Kidney capillary endothelial cell (primary cell): ENCODE measurements at regions not wholly inside any gene's neighbourhood (a gene's known extent, or its start where the extent isn't known, plus 50 kb on each side); places are given as distances from the start of the nearest gene placed in this dataset.
"Not testable (repeated sequence)": the region's sequence is repeated elsewhere in the genome, so short reads cannot be mapped to it uniquely, and the experiment has no call there.

ENCODE experiments used
- DNase-seq: peaks from one replicate; pipeline ENCODE4 v3.0.0-alpha.2; 2018; ENCODE audit warnings: low spot score

DNA sequence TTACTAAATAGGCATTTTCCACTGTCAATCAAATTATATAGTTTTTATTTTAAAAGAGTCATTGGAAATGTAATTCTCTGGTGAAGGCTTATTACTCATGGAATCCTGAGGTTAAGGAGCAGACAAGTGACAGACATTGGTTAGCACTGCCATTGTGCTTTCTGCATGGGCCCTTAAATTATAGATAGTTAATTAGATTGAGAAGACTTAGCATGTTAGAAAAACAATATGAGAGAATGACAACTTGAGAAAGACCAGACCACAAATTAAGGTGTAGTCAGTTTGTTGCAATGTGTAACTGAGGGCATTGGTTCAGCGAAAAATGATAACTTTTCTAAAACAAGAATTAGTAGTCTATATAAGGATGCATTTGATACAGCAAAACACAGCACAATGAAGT lies 195.5 kb downstream of the SLITRK6 start:
- DNase-seq: no peak

DNA sequence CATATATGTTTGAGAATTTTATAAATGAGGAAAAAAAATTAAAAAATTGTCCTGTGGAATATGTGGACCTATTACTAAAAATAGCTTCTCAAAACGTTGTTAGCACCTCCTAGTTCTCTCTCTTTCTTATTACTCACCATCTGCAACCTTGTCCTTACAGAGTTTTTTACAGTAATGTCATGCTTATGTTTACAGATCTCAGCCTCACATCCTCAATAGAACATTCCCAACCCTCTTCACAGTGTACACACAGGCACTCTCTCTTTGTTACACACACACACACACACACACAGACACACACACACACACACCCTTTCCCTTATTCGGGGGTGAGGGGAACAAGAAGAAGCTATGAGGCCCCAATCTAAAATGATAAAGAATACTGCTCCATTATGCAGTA lies 197.7 kb downstream of the SLITRK6 start:
- DNase-seq: no peak

DNA sequence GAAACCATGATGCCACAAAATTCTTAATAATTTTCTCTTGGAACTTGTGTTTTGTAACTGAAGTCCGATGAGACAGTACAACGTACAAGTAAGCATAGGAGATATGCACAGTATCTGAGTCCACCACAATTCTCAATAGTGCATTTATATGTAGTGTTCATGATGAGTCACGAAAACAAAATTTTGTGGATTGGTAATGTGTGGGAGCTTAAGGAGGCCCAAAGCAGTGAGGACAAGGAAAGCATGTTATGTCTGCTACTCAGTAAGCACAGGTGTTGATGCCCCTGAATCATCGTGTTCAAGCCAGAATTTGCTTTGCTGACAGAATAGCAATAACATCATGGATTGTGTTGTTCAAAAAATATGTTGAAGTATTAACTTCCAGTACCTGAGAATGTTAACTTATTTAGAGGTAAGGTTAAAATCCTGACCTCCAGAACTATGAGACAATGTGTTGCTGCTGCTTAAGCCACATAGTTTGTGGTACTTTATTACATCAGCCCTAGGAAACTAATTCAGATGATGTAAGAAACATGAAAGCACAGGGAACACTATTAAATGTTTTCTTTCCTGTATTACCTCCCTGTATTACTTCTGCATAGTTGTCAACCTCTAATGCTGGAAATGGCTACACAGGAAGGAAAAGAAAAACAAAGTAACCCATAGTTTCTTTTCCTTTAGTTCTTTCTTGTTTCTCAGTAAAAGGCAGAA lies 201.3 kb downstream of the SLITRK6 start:
- no peak for DNase-seq

DNA sequence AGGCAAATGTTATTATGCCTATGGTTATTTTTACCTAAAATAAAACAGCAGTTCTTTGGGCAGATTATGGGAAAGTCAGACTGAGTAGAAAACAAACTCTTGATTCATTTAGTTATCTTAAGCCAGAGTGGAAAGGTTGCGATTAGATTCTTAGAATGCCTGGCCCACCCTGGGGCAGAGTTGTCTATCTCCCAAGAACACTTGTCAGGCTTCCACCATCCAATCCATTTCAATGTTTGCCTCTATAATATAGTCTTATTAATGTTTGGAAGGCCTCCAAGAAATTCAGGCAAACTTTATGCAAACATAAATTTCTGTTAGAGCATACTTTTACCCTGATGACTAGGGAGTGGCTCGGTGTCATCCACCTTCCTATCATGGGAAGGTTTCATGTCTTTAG lies 207.0 kb downstream of the SLITRK6 start:
- no peak for DNase-seq

GRCh38 chr13:85590231-85590931 lies 208.8 kb downstream of the SLITRK6 start:
- DNase-seq: no peak

DNA sequence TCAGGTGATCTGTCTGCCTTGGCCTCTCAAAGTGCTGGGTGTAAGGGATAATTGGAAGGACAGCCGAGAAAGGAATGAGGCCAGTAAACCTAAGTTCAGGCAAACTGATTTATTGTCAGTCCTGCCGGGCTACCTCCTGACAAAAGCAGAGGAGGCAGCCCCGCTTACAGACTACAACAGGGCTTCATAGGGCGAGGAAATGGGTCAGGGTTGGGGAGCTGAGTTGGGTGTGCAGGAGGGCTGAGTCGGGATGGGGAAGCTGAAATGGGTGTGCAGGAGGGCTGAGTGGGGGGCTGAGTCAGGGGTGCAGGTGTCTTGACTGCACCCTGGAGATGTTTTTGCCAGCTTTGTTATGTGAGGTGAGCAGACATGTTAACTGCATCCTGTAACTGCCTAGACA lies 210.2 kb downstream of the SLITRK6 start:
- no peak for DNase-seq

DNA sequence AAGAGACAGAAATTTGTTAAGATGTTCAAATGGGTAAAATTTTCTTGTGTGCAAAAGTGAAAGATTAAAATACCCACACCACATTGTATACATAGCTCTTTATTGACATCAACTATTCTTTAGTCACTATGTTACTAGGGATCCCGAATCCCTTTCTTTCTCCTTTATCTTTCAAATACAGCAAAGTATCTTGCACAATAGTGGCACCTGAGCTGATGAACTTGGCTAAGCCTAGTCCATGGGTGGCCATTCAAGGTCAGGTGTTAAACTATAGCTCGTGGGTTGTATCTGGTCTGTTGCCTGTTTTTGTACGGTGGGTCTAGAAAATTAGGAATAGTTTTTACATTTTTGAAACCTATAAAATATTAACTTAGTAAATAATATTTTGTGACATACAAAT lies 210.9 kb downstream of the SLITRK6 start:
- DNase-seq: no peak

GRCh38 chr13:85586856-85587255 lies 212.4 kb downstream of the SLITRK6 start:
- no peak for DNase-seq

DNA sequence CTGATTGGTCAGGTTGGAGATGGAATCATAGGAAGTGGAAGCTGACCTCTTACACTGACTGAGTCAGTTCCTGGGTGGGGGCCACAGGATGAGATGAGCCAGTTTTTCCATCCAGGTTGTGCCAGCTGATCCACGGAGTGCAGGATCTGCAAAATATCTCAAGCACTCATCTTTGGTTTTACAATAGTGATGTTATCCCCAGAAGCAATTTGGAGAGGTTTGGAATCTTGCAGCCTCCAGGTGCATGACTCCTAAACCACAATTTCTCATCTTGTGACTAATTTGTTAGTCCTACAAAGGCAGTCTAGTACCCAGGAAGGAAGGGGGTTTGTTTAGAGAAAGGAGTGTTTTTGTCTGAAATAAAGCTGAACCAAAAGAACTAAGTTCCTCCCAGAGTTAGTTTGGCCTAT lies 212.8 kb downstream of the SLITRK6 start:
- no peak for DNase-seq

- DNase-seq: no peak
Observed at GRCh38 chr13:85582890-85583289, 216.3 kb downstream of the SLITRK6 start.

- DNase-seq: no peak
Observed at GRCh38 chr13:85575110-85575509, 224.1 kb downstream of the SLITRK6 start.

DNA sequence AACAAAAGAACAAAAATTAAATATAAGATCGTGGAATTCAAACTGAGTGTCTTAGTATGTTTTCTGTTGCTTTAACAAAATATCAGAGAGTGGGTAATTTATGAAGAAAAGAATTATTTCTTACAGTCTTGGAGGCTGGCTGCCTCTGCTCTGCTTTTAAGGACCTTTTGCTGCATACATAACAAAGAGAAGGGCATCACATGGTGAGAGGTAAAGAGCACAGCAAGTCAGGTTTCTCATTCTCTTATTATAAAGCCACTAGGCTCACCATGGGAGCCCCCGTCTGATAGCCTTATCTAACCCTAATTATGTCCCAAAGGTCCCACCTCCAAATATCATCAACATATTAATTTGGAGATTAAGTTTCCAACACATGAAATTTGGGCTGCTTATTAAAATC lies 231.3 kb downstream of the SLITRK6 start:
- no peak for DNase-seq

DNA sequence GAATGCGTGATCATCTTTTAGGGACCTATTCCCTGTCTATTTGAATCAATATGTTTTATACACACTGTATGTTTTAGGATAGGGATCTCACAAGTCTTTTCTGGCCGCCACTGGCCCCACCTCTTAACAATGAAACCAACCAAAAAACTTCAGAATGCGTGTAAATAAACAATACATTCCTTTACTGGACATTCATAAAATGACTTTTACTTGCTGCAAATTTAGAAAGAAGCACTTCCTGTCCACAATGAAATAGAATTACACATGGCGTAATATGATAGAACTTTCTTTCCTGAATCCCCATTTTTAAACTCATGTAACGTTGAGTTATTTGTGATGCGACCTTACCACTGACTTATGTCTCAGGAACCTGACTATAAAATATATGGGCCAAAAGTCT lies 233.6 kb downstream of the SLITRK6 start:
- no peak for DNase-seq

DNA sequence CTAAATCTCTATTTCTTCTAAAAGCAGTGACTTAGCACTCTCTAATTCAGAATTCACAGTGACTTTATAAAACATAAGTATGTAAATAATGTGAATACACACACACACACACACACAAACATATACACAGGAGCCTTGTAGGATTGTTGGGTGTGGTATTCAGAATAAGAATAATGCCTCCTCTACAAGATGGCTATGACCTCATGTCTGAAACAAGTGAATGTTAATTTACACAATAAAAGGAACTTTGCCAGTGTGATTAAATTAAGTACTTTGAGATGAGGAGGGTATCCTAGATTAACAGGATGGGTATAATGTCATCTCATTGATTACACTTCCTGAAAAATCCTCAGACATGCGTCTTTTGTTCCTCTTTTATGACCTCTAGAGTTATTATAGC lies 234.6 kb downstream of the SLITRK6 start:
- no peak for DNase-seq

GRCh38 chr13:85562282-85562681 lies 236.9 kb downstream of the SLITRK6 start:
- DNase-seq: no peak

- DNase-seq: no peak
Observed at GRCh38 chr13:85557691-85558467, 241.3 kb downstream of the SLITRK6 start.

- DNase-seq: no peak
Observed at GRCh38 chr13:85551012-85551411, 248.2 kb downstream of the SLITRK6 start.

DNA sequence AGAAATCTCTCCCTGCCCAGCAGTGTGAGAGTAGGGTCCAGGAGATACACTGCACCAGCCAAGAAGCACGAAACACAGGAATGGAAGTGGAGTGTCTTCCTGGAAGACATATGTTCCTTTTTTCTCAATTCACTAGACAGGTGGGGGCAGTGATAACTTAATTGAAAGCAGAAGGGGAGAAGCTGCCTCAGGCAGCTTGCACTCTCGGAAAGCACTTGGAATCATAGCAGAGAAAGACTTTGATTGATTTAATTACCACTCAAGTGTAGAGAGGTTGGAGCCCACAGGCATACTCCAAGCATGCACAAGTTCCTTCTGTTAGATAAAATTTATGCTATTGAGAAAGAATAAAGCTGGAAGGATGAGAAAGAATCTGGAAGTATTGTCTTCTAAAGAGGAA lies 249.4 kb downstream of the SLITRK6 start:
- DNase-seq: no peak

DNA sequence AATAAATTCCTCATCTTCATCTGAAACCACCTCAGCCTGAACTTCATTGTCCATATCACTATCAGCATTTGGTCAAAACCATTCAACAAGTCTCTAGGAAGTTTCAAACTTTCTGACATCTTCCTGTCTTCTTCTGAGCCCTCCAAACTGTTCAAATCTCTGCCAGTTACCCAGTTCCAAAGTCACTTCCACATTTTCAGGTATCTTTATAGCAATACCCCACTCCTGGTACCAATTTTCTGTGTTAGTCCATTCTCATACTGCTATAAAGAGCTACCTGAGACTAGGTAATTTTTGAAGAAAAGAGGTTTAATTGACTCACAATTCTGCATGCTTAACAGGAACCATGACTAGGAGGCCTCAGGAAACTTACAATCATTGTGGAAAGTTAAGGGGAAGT lies 250.4 kb downstream of the SLITRK6 start:
- not testable (repeated sequence) for DNase-seq

DNA sequence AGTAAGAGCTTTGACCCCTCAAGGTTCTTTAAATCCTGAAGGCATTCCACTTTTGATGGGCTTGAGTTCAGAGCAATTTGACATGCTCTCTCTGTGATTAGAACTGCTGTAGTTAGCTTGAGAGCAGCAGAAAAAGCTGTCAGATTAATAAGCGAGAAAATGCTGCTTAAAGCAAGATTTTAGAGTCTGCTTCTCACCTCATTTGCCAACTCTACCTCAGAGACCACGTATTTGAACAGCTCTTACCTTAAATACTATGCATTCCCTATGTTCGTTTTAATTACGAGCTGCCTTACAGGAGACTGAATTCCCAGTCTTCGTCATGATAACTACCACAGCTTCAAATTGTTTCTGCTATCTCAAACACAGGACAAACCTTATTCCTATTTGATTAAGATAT lies 253.4 kb downstream of the SLITRK6 start:
- DNase-seq: no peak

DNA sequence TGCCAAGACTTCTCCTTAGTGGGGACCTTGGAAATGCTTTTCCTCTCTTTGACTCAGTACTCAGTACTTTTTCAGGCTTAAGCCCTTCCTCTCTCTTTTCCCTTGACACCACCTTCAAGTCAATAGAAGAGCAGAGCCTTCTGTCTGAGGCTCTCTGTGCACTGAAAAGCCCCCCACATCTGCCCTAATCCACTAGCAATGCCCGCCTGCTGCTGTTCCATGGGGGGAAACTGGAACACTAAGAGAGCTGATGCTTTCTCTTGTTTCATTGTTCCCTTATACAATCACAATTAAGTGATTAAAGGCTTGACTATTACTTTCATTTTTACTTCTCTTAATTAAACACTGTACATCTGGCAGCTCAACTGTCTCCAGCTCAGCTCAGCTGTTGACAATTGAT lies 254.5 kb downstream of the SLITRK6 start:
- DNase-seq: no peak

DNA sequence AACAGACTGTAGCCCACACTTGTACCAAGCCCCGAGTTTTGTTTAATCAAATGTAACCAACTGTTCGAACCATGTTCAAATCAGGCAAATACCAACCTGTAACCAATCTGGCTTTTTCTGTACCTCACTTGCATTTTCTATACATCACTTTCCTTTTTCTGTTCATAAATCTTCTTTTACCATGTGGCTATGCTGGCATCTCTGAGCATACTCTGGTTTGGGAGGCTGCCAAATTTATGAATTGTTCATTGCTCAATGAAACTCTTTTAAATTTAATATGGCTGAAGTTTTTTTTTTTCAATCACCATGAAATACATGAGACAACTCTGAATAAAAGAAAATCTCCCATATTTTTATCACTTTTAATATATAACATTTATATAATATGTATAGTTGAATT lies 256.1 kb downstream of the SLITRK6 start:
- no peak for DNase-seq

DNA sequence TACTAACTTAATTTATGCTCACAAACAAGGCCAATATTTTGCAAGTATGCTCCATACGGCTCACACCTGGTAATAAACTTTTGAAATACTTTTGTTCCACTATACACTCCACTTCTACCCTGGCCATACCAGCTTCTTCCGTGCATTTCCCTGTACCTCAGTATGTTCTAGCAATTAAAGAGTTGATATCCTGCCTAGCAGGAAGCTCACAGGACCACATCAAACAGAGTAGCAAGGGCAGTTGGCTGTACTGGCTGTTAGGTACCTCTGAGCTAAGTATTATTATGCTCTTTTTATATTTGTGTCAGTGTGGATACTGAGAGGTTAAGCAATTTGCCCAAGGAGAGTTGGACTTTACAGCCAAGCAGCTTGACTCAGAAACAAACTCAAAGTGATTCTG lies 257.7 kb downstream of the SLITRK6 start:
- DNase-seq: no peak
